CD14-positive monocyte (primary cell): ENCODE measurements at regions not wholly inside any gene's neighbourhood (a gene's known extent, or its start where the extent isn't known, plus 50 kb on each side); places are given as distances from the start of the nearest gene placed in this dataset.
"Not testable (repeated sequence)": the region's sequence is repeated elsewhere in the genome, so short reads cannot be mapped to it uniquely, and the experiment has no call there.

Experiments used
- DNase-seq, 3 donors: peaks; one replicate each; pipeline ENCODE4 v3.0.0-alpha.2; 2011 to 2022
- H2AFZ ChIP-seq: 2 replicates; pipeline ENCODE4 v1.6.0; 2012; ENCODE audit warnings: mild to moderate bottlenecking, low read depth, low read length, inconsistent platforms; ENCODE audit not compliant: insufficient read depth, poor library complexity, severe bottlenecking
- H3K27ac ChIP-seq, 2 donors: 1 replicate in 1 of 2; 2 replicates in 1 of 2; pipeline ENCODE4 v1.5.1; 2012 to 2013; ENCODE audit warnings: low read length in 2 of 2, control low read depth in 1 of 2, inconsistent platforms in 1 of 2, low read depth in 1 of 2, mild to moderate bottlenecking in 1 of 2
- H3K27me3 ChIP-seq, 2 donors: one replicate each; pipeline versions ENCODE4 v1.6.0 to v1.6.1; 2011 to 2013; ENCODE audit warnings: low read length in 2 of 2; ENCODE audit not compliant: control insufficient read depth in 2 of 2, insufficient read depth in 2 of 2
- H3K36me3 ChIP-seq, 2 donors: replicated peaks in 1 of 2; 1 replicate in 1 of 2; 2 replicates in 1 of 2; pipeline versions ENCODE4 v1.5.1 to v1.6.1; 2012 to 2013; ENCODE audit warnings: low read length in 2 of 2, control low read depth in 1 of 2, inconsistent platforms in 1 of 2, mild to moderate bottlenecking in 1 of 2; ENCODE audit not compliant: insufficient read depth in 2 of 2, control insufficient read depth in 1 of 2
- H3K4me1 ChIP-seq, 2 donors: 1 replicate in 1 of 2; 2 replicates in 1 of 2; pipeline versions ENCODE4 v1.5.1 to v1.6.1; 2012 to 2013; ENCODE audit warnings: low read length in 2 of 2, control low read depth in 1 of 2, inconsistent platforms in 1 of 2, mild to moderate bottlenecking in 1 of 2, moderate library complexity in 1 of 2; ENCODE audit not compliant: insufficient read depth in 2 of 2, control insufficient read depth in 1 of 2
- H3K4me2 ChIP-seq: replicated peaks from 2 replicates; pipeline ENCODE3; 2012; ENCODE audit warnings: low read length, moderate library complexity, mild to moderate bottlenecking; ENCODE audit not compliant: poor library complexity, severe bottlenecking; ENCODE audit errors: extremely low read depth
- H3K4me3 ChIP-seq, 3 experiments: fragments of 200-600 bp in 1 of 3; sonication (generic) in 1 of 3; replicated peaks in 1 of 3; 1 replicate in 2 of 3; 2 replicates in 1 of 3; pipeline ENCODE4 v1.5.1; 2011 to 2013; ENCODE audit warnings: low read length in 3 of 3, mild to moderate bottlenecking in 3 of 3, control low read depth in 2 of 3, low read depth in 2 of 3, inconsistent platforms in 1 of 3, moderate library complexity in 1 of 3
- H3K79me2 ChIP-seq: 2 replicates; pipeline ENCODE4 v1.6.0; 2012; ENCODE audit warnings: mild to moderate bottlenecking, control low read depth, inconsistent platforms, low read length, moderate library complexity; ENCODE audit not compliant: insufficient read depth
- H3K9ac ChIP-seq: 2 replicates; pipeline ENCODE4 v1.6.0; 2017; ENCODE audit warnings: low read length, mild to moderate bottlenecking; ENCODE audit not compliant: insufficient read depth, poor library complexity, severe bottlenecking
- H3K9me3 ChIP-seq, 2 donors: replicated peaks in 1 of 2; 1 replicate in 1 of 2; 2 replicates in 1 of 2; pipeline versions ENCODE4 v1.5.1 to v1.6.1; 2012 to 2013; ENCODE audit warnings: low read length in 2 of 2, control low read depth in 1 of 2; ENCODE audit not compliant: control insufficient read depth in 1 of 2, insufficient read depth in 1 of 2
- H4K20me1 ChIP-seq: 2 replicates; pipeline ENCODE4 v1.6.0; 2012; ENCODE audit warnings: mild to moderate bottlenecking, low read length, control low read depth, moderate library complexity; ENCODE audit not compliant: insufficient read depth
- H3K27ac Mint-ChIP-seq, 7 donors: one replicate each; pipeline ENCODE4 v1.8.0; 2020; ENCODE audit warnings: mild to moderate bottlenecking in 7 of 7, mixed read lengths in 7 of 7, moderate library complexity in 6 of 7, inconsistent platforms in 2 of 7
- H3K27me3 Mint-ChIP-seq, 3 donors: one replicate each; pipeline ENCODE4 v1.8.0; 2021 to 2022; ENCODE audit warnings: low read depth in 3 of 3, mild to moderate bottlenecking in 3 of 3, mixed read lengths in 3 of 3, moderate library complexity in 3 of 3, inconsistent platforms in 1 of 3
- H3K36me3 Mint-ChIP-seq, 2 donors: one replicate each; pipeline ENCODE4 v1.8.0; 2020; ENCODE audit warnings: mixed read lengths in 2 of 2, inconsistent platforms in 1 of 2, mild to moderate bottlenecking in 1 of 2
- H3K4me1 Mint-ChIP-seq: one replicate; pipeline ENCODE4 v1.8.0; 2020; ENCODE audit warnings: mild to moderate bottlenecking, mixed read lengths
- H3K4me3 Mint-ChIP-seq, 2 donors: one replicate each; pipeline ENCODE4 v1.8.0; 2020; ENCODE audit warnings: mild to moderate bottlenecking in 2 of 2, mixed read lengths in 2 of 2, moderate library complexity in 1 of 2
- H3K9me3 Mint-ChIP-seq, 7 donors: one replicate each; pipeline ENCODE4 v1.8.0; 2020 to 2022; ENCODE audit warnings: mixed read lengths in 7 of 7, mild to moderate bottlenecking in 6 of 7, moderate library complexity in 6 of 7, inconsistent platforms in 2 of 7
- CTCF ChIP-seq: fragments of 200-600 bp; IDR thresholded peaks from one replicate; pipeline ENCODE4 v1.8.0; 2022; ENCODE audit warnings: antibody characterized with exemption, mild to moderate bottlenecking
- WGBS: methylation state at CpG from one replicate; pipeline ENCODE4 v1.1.5; 2013; ENCODE audit warnings: missing lambda C conversion rate; ENCODE audit not compliant: insufficient coverage; 5-methylcytosine and 5-hydroxymethylcytosine counted together
- intact Hi-C, 2 donors: fragments of 100-400 bp; cut with micrococcal nuclease; formaldehyde crosslinking; loops; one replicate each; pipeline versions ENCODE4 v1.15.0 to v1.15.1; 2023

DNA sequence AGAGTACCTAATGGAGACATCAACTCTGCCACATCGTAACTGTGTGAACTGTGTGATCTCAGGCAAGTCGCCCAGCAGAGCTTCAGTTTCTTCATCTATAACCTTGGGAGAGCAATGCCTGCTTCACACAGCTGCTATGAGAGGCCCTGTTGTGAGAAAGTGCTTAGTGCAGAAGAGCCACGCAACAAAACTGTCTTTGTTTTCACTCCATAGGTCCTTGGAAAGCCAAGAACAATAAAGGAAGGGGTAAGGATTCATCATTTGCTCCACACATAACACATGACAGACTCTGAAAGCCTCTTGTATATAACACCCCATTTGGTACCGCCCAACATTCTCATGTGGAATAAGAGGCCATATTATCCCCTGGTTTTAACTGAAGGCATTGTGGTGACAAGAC, 231.9 kb upstream of the ISX start:
- Mint-ChIP-seq H3K4me1 (no peaks in the 10 kb centered on the region), H3K4me3 (no peak overlapping the region)

GRCh38 chr22:34834541-34834940, 231.4 kb upstream of the ISX start:
- H3K79me2 ChIP-seq, H4K20me1 ChIP-seq, H3K9me3 ChIP-seq, H3K27ac ChIP-seq, H3K27ac Mint-ChIP-seq, H3K4me3 Mint-ChIP-seq, H3K36me3 Mint-ChIP-seq, H3K9ac ChIP-seq, H3K4me1 Mint-ChIP-seq, H3K4me2 ChIP-seq, H2AFZ ChIP-seq, H3K27me3 ChIP-seq, DNase-seq, H3K36me3 ChIP-seq, H3K4me1 ChIP-seq, H3K27me3 Mint-ChIP-seq, intact Hi-C loops, H3K4me3 ChIP-seq: not testable (repeated sequence)
- WGBS, result 41% methylated on average over 3 of the region's 3 CpGs
- peaks cover 0 to 17% (median 2%) of the 10 kb centered on the region in 7 donors for H3K9me3 Mint-ChIP-seq

More for the DNA sequence above, 231.9 kb upstream of the ISX start:
- no peak for TF ChIP-seq CTCF
- no peak overlapping the region for H3K27ac Mint-ChIP-seq
- Histone ChIP-seq H3K27ac (no peak overlapping the region), H3K79me2 (no peaks in the 10 kb centered on the region), H3K27me3 (no peaks in the 10 kb centered on the region), H3K9me3 (peaks cover 0 to 5% of the 10 kb centered on the region in 2 donors), H3K9ac (no peak overlapping the region), H3K36me3 (no peaks in the 10 kb centered on the region), H3K4me1 (no peaks in the 10 kb centered on the region), H3K4me3 (no peak overlapping the region), H4K20me1 (no peaks in the 10 kb centered on the region), H3K4me2 (no peak overlapping the region), H2AFZ (no peak overlapping the region)
- no peak for DNase-seq
- intact Hi-C loops, result no loop called here
- peaks cover 0 to 6% (median 0%) of the 10 kb centered on the region in 3 donors for H3K27me3 Mint-ChIP-seq
- H3K36me3 Mint-ChIP-seq, result no peaks in the 10 kb centered on the region
- peaks cover 0 to 16% (median 2%) of the 10 kb centered on the region in 7 donors for H3K9me3 Mint-ChIP-seq
- 90% methylated on average over 2 of the region's 4 CpGs for whole genome bisulfite sequencing
